SW480 (cell line): ENCODE measurements at regions not wholly inside any gene's neighbourhood (a gene's known extent, or its start where the extent isn't known, plus 50 kb on each side); places are given as distances from the start of the nearest gene placed in this dataset.
A peak's percentile ranks its signal among the peaks of the same experiment; 100 is the strongest.
"Not testable (repeated sequence)": the region's sequence is repeated elsewhere in the genome, so short reads cannot be mapped to it uniquely, and the experiment has no call there.

Experiments used
- DNase-seq: peaks from one replicate; pipeline ENCODE4 v3.0.0-alpha.2; 2016; ENCODE audit warnings: low spot score

- no peak for DNase-seq
Measured at GRCh38 chr13:54706336-54706735, 1677.7 kb downstream of the OLFM4 start.

DNA sequence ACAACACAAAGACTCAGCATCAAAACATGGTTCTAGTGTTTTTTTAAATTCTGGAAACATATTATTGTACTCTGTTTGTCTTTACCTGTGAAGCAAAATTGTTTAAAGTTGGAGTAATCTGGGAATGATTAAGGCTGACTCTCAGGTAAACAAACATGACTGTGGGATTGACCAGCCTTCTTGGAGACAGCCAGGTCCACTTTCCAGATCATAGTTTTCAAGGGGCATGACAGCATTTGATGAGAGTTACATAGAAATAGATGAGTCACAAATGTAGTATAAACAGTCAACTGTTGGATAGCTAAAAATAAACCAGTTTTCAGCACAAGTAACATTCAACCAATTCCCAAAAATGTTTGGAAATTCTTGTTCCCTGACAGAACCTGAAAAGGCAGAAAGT, 1680.9 kb downstream of the OLFM4 start:
- DNase-seq, result no peak

- DNase-seq, result peak; percentile 47
Measured at GRCh38 chr13:54733639-54734038, 1705.0 kb downstream of the OLFM4 start.

GRCh38 chr13:54737211-54737610, 1708.6 kb downstream of the OLFM4 start:
- not testable (repeated sequence) for DNase-seq

- DNase-seq, result no peak
Measured at GRCh38 chr13:54742984-54743383, 1714.4 kb downstream of the OLFM4 start.

DNA sequence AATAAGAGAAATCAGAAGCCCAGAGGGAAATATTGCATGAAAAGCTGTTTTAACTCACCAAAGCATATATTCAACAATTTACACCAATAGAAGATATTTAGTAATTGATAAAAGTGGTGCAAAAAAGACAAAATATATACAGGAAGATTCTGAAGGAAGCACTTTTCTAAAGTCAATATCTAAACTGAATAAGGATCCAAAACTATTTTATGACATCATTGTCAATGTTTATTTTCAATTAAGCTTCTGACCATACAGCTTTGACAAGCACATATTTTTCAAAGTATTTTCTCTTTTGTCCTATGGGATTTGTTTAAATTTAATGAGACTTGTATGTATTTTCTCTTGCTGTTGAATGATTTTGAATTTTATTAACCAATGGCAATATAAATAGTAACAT, 1716.1 kb downstream of the OLFM4 start:
- no peak for DNase-seq

GRCh38 chr13:54750521-54750920, 1721.9 kb downstream of the OLFM4 start:
- no peak for DNase-seq

GRCh38 chr13:54758795-54759194, 1730.2 kb downstream of the OLFM4 start:
- DNase-seq, result no peak

GRCh38 chr13:54768214-54768613, 1739.6 kb downstream of the OLFM4 start:
- DNase-seq, result no peak

DNA sequence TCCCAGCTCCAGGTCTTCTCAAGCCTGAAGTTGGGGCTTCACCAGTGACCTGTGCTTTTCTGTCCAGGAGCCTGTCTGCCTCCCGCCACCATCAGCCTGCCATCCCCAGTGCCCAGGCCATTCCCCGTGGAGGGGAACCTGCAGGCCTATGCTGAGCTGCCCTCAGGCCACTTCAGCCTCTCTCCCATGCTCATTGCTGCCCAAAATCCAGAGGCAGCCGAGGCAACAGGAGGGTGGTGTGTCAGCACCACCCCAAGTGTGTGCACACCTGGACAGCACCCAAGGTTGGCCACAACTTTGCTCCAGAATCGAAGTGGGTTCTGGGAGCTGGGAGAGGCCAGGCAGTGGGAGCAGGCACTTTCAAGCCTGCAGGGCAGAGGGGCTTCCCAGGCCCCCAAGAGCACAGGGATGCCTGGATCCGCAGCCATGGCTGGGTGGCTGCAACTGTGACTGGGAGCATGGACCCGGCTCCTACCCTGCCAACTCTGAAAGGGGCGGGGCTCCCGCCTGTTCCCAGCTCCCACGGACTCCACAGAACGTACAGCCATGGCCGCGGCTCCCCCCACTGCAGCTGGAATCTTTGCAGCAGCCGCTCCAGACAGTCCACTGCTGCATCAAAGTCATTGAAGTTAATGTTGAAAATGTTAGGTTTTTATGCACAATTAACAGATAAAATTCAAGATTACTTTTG, 1747.0 kb downstream of the OLFM4 start:
- DNase-seq, result no peak

DNA sequence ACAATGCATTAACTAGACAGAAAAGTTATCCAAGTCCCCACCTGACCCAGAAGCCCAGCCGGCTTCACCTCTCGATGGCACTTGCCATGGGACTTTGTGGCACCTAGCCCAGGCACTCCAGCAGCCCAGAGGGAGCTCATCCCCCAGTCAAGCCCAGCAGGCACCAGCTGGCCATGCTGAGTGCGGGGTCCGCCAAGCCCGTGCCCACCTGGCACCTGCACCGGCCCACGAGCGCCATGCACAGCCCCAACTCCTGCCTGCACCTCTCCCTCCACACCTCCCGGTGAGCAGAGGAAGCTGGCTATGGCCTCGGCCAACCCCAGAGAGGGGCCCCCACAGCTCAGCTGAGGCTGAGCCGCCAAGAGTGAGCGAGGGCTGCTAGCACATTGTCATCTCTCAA, 1759.1 kb downstream of the OLFM4 start:
- DNase-seq, result no peak

- DNase-seq, result no peak
Measured at GRCh38 chr13:54799621-54800226, 1771.1 kb downstream of the OLFM4 start.

DNA sequence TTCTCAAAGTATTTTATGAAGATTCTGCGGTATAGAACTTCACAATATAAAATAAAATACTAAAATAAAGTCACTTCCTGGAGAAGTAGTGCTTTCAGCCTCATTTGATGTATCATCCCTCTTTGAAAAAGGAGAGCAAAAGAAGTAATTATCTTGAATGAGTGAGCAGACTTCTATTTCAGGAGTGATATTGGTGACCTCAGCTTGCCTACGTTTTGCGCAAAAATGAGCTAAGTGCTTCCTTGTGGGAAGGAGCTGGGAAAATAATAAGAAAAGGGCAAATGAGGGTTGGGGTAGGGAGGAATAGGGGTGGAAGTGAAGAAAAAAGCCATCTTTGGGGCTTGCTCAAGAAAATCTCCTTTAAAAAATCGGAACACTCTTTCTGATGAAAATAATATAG, 1773.6 kb downstream of the OLFM4 start:
- DNase-seq, result no peak

DNA sequence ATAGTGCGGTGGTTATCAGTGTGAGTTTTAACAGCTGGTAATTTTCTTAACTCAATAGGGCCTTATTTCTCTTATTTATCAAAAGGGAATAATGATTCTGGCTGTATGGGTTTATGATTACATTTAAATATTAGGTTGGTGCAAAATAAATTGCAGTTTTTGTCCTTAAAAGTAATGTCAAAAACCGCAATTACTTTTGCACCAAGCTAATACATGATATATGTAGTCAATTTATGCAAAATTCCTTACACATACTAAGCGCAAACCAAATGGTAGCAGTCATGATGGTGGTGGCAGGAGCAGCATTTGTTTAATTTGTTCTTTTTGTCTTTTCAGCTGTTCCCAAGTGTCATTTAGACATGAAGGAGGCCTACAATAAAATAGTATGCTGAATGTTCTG, 1777.1 kb downstream of the OLFM4 start:
- no peak for DNase-seq

- DNase-seq, result not testable (repeated sequence)
Measured at GRCh38 chr13:54821938-54822470, 1793.4 kb downstream of the OLFM4 start.

DNA sequence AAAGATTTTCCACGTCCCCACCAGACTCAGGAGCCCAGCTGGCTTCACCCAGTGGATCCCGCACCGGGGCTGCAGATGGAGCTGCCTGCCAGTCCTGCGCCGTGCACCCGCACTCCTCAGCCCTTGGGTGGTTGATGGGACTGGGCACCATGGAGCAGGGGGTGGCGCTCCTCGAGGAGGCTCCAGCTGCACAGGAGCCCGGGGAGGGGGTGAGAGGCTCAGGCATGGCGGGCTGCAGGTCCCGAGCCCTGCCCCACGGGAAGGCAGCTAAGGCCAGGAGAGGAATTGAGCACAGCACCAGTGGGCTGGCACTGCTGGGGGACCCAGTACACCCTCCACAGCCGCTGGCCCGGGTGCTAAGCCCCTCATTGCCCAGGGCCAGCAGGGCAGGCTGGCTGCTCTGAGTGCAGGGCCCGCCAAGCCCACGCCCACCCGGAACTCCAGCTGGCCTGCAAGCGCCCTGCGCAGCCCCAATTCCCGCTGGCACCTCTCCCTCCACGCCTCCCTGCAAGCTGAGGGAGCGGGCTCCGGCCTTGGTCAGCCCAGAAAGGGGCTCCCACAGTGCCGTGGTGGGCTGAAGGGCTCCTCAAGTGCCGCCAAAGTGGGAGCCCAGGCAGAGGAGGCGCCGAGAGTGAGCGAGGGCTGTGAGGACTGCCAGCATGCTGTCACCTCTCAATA, 1800.9 kb downstream of the OLFM4 start:
- not testable (repeated sequence) for DNase-seq

- DNase-seq, result no peak
Measured at GRCh38 chr13:54836273-54836672, 1807.7 kb downstream of the OLFM4 start.

DNA sequence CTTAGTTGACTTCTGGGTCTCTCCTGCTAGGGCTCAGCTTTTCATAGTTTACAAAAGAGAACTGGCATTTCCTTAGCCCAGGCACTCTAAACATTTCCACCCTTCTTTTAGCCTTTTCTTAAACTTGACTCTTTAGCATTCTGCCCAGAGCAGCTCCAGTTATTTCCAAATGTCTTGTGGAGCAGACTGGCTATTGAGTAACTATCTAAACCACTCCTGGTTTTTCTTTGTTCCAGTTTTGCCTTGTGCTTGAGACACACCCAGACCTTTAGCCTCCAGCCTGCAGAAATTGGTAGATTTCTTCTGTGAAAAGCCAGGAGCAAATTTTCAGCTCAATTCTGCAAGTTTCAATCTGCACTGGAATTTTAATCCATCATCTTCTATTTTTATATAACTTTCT, 1813.1 kb downstream of the OLFM4 start:
- DNase-seq, result no peak

DNA sequence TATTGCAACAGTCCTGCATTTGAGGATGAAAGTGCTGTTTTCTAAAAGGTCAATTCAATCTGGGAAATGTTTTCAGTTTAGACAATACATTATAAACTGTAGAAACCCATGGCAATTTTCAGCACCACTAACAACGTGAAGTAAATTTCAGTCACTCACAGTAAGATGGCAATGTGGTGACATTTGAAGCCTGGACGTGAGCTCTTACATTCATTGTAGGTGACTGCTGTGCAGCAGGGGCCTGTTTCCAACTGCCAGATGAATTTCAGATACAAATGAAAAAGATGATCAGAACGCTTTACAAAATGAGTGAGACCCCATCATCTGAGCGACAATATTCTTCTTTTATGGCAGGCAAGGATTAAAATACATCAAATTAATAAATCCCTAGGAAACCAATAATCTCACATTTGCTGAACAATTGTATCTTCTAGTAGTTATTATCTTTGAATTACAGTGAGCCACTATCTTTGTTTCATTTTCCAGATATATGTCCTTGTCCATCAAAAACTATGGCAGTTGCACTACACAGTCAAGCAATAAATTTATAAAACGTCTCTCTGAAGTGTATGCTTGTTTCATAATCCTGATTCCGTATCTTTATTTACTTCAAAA, 1816.8 kb downstream of the OLFM4 start:
- DNase-seq, result no peak

DNA sequence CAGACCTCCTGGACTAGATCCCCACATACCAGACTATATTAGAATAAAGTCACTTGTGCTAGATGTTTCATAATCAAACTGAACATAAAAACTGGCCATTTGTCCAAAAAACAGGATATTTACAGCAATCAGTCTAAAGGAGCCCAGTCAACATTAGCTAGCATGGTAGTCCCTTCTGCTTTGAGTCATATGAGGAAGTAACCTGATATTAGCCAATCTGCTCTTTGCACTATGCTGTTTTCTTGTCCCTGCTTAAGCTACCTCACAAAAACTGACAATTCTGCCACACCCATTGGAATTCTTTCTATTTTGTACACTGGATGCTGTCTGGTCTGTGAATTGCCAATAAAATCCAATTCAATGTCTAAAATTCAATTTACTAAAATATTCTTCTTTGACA, 1824.2 kb downstream of the OLFM4 start:
- DNase-seq, result peak; percentile 7

GRCh38 chr13:54859827-54860226, 1831.2 kb downstream of the OLFM4 start:
- peak; percentile 23 for DNase-seq

GRCh38 chr13:54875111-54875510, 1846.5 kb downstream of the OLFM4 start:
- no peak for DNase-seq

GRCh38 chr13:54879036-54879435, 1850.4 kb downstream of the OLFM4 start:
- no peak for DNase-seq
